Esophagus muscularis mucosa (tissue), 4 donors: ENCODE measurements at regions not wholly inside any gene's neighbourhood (a gene's known extent, or its start where the extent isn't known, plus 50 kb on each side); places are given as distances from the start of the nearest gene placed in this dataset.

Source experiments
- DNase-seq: peaks from one replicate; pipeline ENCODE4 v3.0.0-alpha.2; 2017; ENCODE audit errors: extremely low spot score
- H3K27ac ChIP-seq, 4 donors: fragments of 200-600 bp; sonication (generic); replicated peaks in 1 of 4; 1 replicate in 3 of 4; 2 replicates in 1 of 4; pipeline ENCODE4 v1.5.1; 2016 to 2019; ENCODE audit warnings: mild to moderate bottlenecking in 1 of 4
- H3K27me3 ChIP-seq, 4 donors: fragments of 200-600 bp; sonication (generic); one replicate each; pipeline versions ENCODE4 v1.5.1 to v1.6.0; 2016 to 2019
- H3K36me3 ChIP-seq, 4 donors: fragments of 200-600 bp; sonication (generic); one replicate each; pipeline ENCODE4 v1.5.1; 2016 to 2019
- H3K4me1 ChIP-seq, 4 donors: fragments of 200-600 bp; sonication (generic); one replicate each; pipeline ENCODE4 v1.5.1; 2016 to 2019
- H3K4me3 ChIP-seq, 4 donors: fragments of 200-600 bp; sonication (generic); 1 replicate in 2 of 4; 2 replicates in 2 of 4; pipeline ENCODE4 v1.5.1; 2016 to 2019; ENCODE audit warnings: mild to moderate bottlenecking in 4 of 4, moderate library complexity in 1 of 4
- H3K9me3 ChIP-seq, 4 donors: fragments of 200-600 bp; sonication (generic); 1 replicate in 3 of 4; 2 replicates in 1 of 4; pipeline ENCODE4 v1.5.1; 2016 to 2019
- CTCF ChIP-seq, 3 experiments: fragments of 200-600 bp in 2 of 3; fragments of 450-650 bp in 1 of 3; sonication (generic) in 2 of 3; IDR thresholded peaks; one replicate each; pipeline ENCODE4 v1.5.1; 2017 to 2019; ENCODE audit warnings: antibody characterized with exemption in 3 of 3, mild to moderate bottlenecking in 2 of 3, moderate library complexity in 1 of 3
- EP300 ChIP-seq: sonication (generic); formaldehyde crosslinking; IDR thresholded peaks from one replicate; pipeline ENCODE4 v1.6.1; 2017; ENCODE audit warnings: antibody characterized with exemption
- POLR2A ChIP-seq: fragments of 450-650 bp; IDR thresholded peaks from one replicate; pipeline ENCODE4 v1.6.1; 2017; ENCODE audit warnings: antibody characterized with exemption, moderate library complexity, mild to moderate bottlenecking, low read depth
- POLR2AphosphoS5 ChIP-seq, 2 donors: sonication (generic); formaldehyde crosslinking; IDR thresholded peaks; one replicate each; pipeline ENCODE4 v1.6.1; 2017; ENCODE audit warnings: antibody characterized with exemption in 2 of 2
- WGBS: methylation state at CpG from one replicate; pipeline ENCODE4 v1.1.5; 2018; 5-methylcytosine and 5-hydroxymethylcytosine counted together
- intact Hi-C: fragments of 100-400 bp; cut with DNase I; formaldehyde crosslinking; loops from one replicate; pipeline ENCODE4 v1.15.1; 2023

- DNase-seq, result no peak
- peaks cover 0 to 11% (median 0%) of the 10 kb centered on the region in 4 donors for H3K36me3 ChIP-seq
- intact Hi-C loops, result loop anchor here (5.0 to 10.0 kb wide), 4 partner anchors 79 to 481 kb away; no protein-coding TSS in a partner anchor
- TF ChIP-seq CTCF (IDR thresholded peaks at IDR 0.05), result peak; percentile 13 to 39 (median 16)
- no peak for TF ChIP-seq EP300
- H3K4me3 ChIP-seq, result peak overlapping the region in 1 of 4 donors; percentile 30
- peak overlapping the region in 1 of 4 donors; percentile 12 for H3K27ac ChIP-seq
- H3K27me3 ChIP-seq, result no peaks in the 10 kb centered on the region
- H3K9me3 ChIP-seq, result no peaks in the 10 kb centered on the region
- WGBS, result 74% methylated on average over 8 of the region's 8 CpGs
- peaks cover 0 to 3% (median 0%) of the 10 kb centered on the region in 4 donors for H3K4me1 ChIP-seq
Observed at GRCh38 chr11:122023614-122024250, 92.3 kb downstream of the BLID start.

GRCh38 chr11:122022646-122023045 is 93.4 kb downstream of the BLID start:
- TF ChIP-seq POLR2AphosphoS5 (IDR thresholded peaks at IDR 0.05), result no peak
- no peak for TF ChIP-seq POLR2A
- no peak for TF ChIP-seq EP300
- TF ChIP-seq CTCF (IDR thresholded peaks at IDR 0.05), result no peak
- H3K9me3 ChIP-seq, result no peaks in the 10 kb centered on the region
- no peak for DNase-seq
- intact Hi-C loops, result loop anchor here (5.0 to 10.0 kb wide), 4 partner anchors 80 to 482 kb away; no protein-coding TSS in a partner anchor
- no peaks in the 10 kb centered on the region for H3K27me3 ChIP-seq
- H3K4me1 ChIP-seq, result peaks cover 0 to 3% (median 0%) of the 10 kb centered on the region in 4 donors
- WGBS, result 95% methylated on average over 6 of the region's 6 CpGs
- H3K27ac ChIP-seq, result no peak overlapping the region
- peaks cover 0 to 1% (median 0%) of the 10 kb centered on the region in 4 donors for H3K36me3 ChIP-seq
- H3K4me3 ChIP-seq, result no peak overlapping the region

GRCh38 chr11:122020902-122021301 is 95.1 kb downstream of the BLID start:
- DNase-seq, result no peak
- 58% methylated on average over 2 of the region's 2 CpGs for WGBS
- Histone ChIP-seq H3K9me3 (no peaks in the 10 kb centered on the region), H3K4me1 (peaks cover 0 to 3% (median 0%) of the 10 kb centered on the region in 4 donors), H3K4me3 (no peak overlapping the region), H3K36me3 (no peaks in the 10 kb centered on the region), H3K27ac (no peak overlapping the region), H3K27me3 (no peaks in the 10 kb centered on the region)
- intact Hi-C loops, result loop anchor here (5.0 to 10.0 kb wide), 4 partner anchors 81 to 484 kb away; no protein-coding TSS in a partner anchor
- no peak for TF ChIP-seq POLR2A
- TF ChIP-seq POLR2AphosphoS5 (IDR thresholded peaks at IDR 0.05), result no peak
- no peak for TF ChIP-seq EP300
- TF ChIP-seq CTCF (IDR thresholded peaks at IDR 0.05), result peak; percentile 39 to 53 (median 49)

GRCh38 chr11:122019908-122020694 is 95.9 kb downstream of the BLID start:
- TF ChIP-seq POLR2A, result no peak
- TF ChIP-seq EP300, result no peak
- TF ChIP-seq POLR2AphosphoS5 (IDR thresholded peaks at IDR 0.05), result no peak
- TF ChIP-seq CTCF (IDR thresholded peaks at IDR 0.05), result no peak
- intact Hi-C loops, result loop anchor here (5.0 to 10.0 kb wide), 4 partner anchors 82 to 485 kb away; no protein-coding TSS in a partner anchor

More at GRCh38 chr11:122019908-122020694, 95.9 kb downstream of the BLID start:
- H3K36me3 ChIP-seq, result no peaks in the 10 kb centered on the region
- 98% methylated on average over 3 of the region's 3 CpGs for WGBS
- H3K27me3 ChIP-seq, result no peaks in the 10 kb centered on the region
- no peak overlapping the region for H3K4me3 ChIP-seq
- peaks cover 0 to 3% (median 0%) of the 10 kb centered on the region in 4 donors for H3K4me1 ChIP-seq
- no peaks in the 10 kb centered on the region for H3K9me3 ChIP-seq
- DNase-seq, result no peak
- H3K27ac ChIP-seq, result no peak overlapping the region
